HCT116 (cell line): ENCODE measurements at regions not wholly inside any gene's neighbourhood (a gene's known extent, or its start where the extent isn't known, plus 50 kb on each side); places are given as distances from the start of the nearest gene placed in this dataset.

Source experiments
- ATAC-seq: fragments of 200-7000 bp; cut with Tn5 transposase; 2 replicates; pipeline ENCODE4 v1.9.1; 2020; ENCODE audit warnings: mild to moderate bottlenecking, moderate library complexity
- BruUV-seq: library from RNA; stranded (reverse); fragments of 400-500 nt; replicated peaks from 2 replicates; lab custom pipeline; 2021; lab: Mats Ljungman, UMichigan
- CTCF ChIA-PET: fragments of 300-600 bp; sonication (Branson Sonifier 250); formaldehyde crosslinking; loops from one replicate; lab custom pipeline; 2021; ENCODE audit warnings: antibody characterized with exemption; lab: Charles Lee
- POLR2A ChIA-PET: fragments of 300-600, 350-600 bp; sonication (Branson Sonifier 250); formaldehyde crosslinking; loops from one replicate; lab custom pipeline; 2021; ENCODE audit warnings: antibody characterized with exemption; lab: Charles Lee
- RAD21 ChIA-PET, 2 experiments: fragments of 300-600 bp; sonication (Branson Sonifier 250); formaldehyde crosslinking; loops; one replicate each; lab custom pipeline; 2023; ENCODE audit warnings: low total read pairs in 2 of 2; ENCODE audit not compliant: uncharacterized antibody in 2 of 2, unreplicated experiment in 2 of 2, low non-redundant PET in 1 of 2; lab: Charles Lee
- DNase-seq: peaks from one replicate; pipeline ENCODE4 v3.0.0-alpha.2; 2010; ENCODE audit warnings: low read depth, low spot score
- H2AFZ ChIP-seq: fragments of 200-600 bp; shearing (Covaris generic), sonication (generic); 2 replicates; pipeline ENCODE4 v1.6.1; 2017; ENCODE audit warnings: low read depth, mixed run types, mixed read lengths, antibody characterized with exemption, low read length; ENCODE audit not compliant: poor library complexity, severe bottlenecking
- H3K27ac ChIP-seq: 2 replicates; pipeline ENCODE4 v1.5.1; 2012; ENCODE audit warnings: low read depth, low read length
- H3K27me3 ChIP-seq: fragments of 200-600 bp; sonication (generic); 2 replicates; pipeline ENCODE4 v1.6.1; 2016; ENCODE audit warnings: mixed run types, low read length, mixed read lengths; ENCODE audit not compliant: insufficient read depth
- H3K36me3 ChIP-seq, 2 experiments: fragments of 200-500 bp in 1 of 2; fragments of 200-600 bp in 1 of 2; sonication (Bioruptor generic) in 1 of 2; sonication (generic) in 1 of 2; 2 replicates each; pipeline versions ENCODE4 v1.5.1 to v1.6.1; 2014 to 2016; ENCODE audit warnings: low read length in 2 of 2, inconsistent platforms in 1 of 2, mixed read lengths in 1 of 2, mixed run types in 1 of 2; ENCODE audit not compliant: insufficient read depth in 2 of 2, control insufficient read depth in 1 of 2
- H3K4me1 ChIP-seq, 2 experiments: fragments of 200-600 bp in 1 of 2; sonication (generic) in 1 of 2; 2 replicates each; pipeline versions ENCODE4 v1.5.1 to v1.6.1; 2012 to 2017; ENCODE audit warnings: low read length in 2 of 2, inconsistent platforms in 1 of 2, mild to moderate bottlenecking in 1 of 2, mixed read lengths in 1 of 2, mixed run types in 1 of 2, moderate library complexity in 1 of 2; ENCODE audit not compliant: insufficient read depth in 2 of 2, control insufficient read depth in 1 of 2
- H3K4me2 ChIP-seq: fragments of 200-600 bp; sonication (generic); 2 replicates; pipeline ENCODE4 v1.6.1; 2017; ENCODE audit warnings: mixed run types, low read length, mixed read lengths
- H3K4me3 ChIP-seq, 2 experiments: fragments of 200-600 bp in 1 of 2; sonication (generic) in 1 of 2; replicated peaks in 1 of 2; 2 replicates each; pipeline ENCODE4 v1.5.1; 2011 to 2016; ENCODE audit warnings: low read length in 2 of 2, control low read depth in 1 of 2, low read depth in 1 of 2, mild to moderate bottlenecking in 1 of 2, mixed read lengths in 1 of 2, mixed run types in 1 of 2
- H3K79me2 ChIP-seq: fragments of 200-600 bp; sonication (generic); 2 replicates; pipeline ENCODE4 v1.6.1; 2017; ENCODE audit warnings: mild to moderate bottlenecking, mixed run types, low read length, moderate library complexity, mixed read lengths; ENCODE audit not compliant: insufficient read depth
- H3K9ac ChIP-seq: fragments of 200-600 bp; sonication (generic); 2 replicates; pipeline ENCODE4 v1.6.1; 2016; ENCODE audit warnings: low read length, mixed read lengths
- H3K9me2 ChIP-seq: fragments of 200-600 bp; sonication (generic), shearing (Covaris generic); 2 replicates; pipeline ENCODE4 v1.6.1; 2017; ENCODE audit warnings: mixed run types, mild to moderate bottlenecking, moderate library complexity; ENCODE audit not compliant: insufficient read depth
- H3K9me3 ChIP-seq, 2 experiments: fragments of 200-500 bp in 1 of 2; fragments of 200-600 bp in 1 of 2; sonication (Bioruptor generic) in 1 of 2; sonication (generic) in 1 of 2; 2 replicates each; pipeline ENCODE4 v1.6.1; 2014 to 2017; ENCODE audit warnings: low read length in 2 of 2, mixed read lengths in 2 of 2, inconsistent platforms in 1 of 2, low read depth in 1 of 2, mild to moderate bottlenecking in 1 of 2, mixed run types in 1 of 2, moderate library complexity in 1 of 2; ENCODE audit not compliant: control insufficient read depth in 1 of 2, insufficient read depth in 1 of 2
- H4K20me1 ChIP-seq: fragments of 200-600 bp; sonication (generic), shearing (Covaris generic); 2 replicates; pipeline ENCODE4 v1.6.1; 2017; ENCODE audit warnings: mixed run types, mild to moderate bottlenecking, moderate library complexity; ENCODE audit not compliant: insufficient read depth
- CBX3 ChIP-seq: IDR thresholded peaks from 2 replicates; pipeline ENCODE4 v1.6.1; 2012; ENCODE audit warnings: low read depth
- CEBPB ChIP-seq: IDR thresholded peaks from 2 replicates; pipeline ENCODE4 v1.6.1; 2012; ENCODE audit warnings: low read depth
- CTCF ChIP-seq, 3 experiments: fragments of 200-600 bp in 1 of 3; sonication (generic) in 1 of 3; IDR thresholded peaks in 2 of 3; conservative IDR thresholded peaks in 1 of 3; 2 replicates each; pipeline ENCODE4 v1.5.1; 2012 to 2017; ENCODE audit warnings: low read depth in 2 of 3, low read length in 2 of 3, antibody characterized with exemption in 1 of 3, borderline replicate concordance in 1 of 3, control low read depth in 1 of 3, mild to moderate bottlenecking in 1 of 3, mixed read lengths in 1 of 3, mixed run types in 1 of 3, moderate library complexity in 1 of 3; ENCODE audit not compliant: insufficient read depth in 1 of 3
- EZH2 ChIP-seq: fragments of 200-600 bp; sonication (generic); IDR thresholded peaks from 2 replicates; pipeline ENCODE4 v1.6.1; 2017; ENCODE audit warnings: antibody characterized with exemption, mixed run types
- FOSL1 ChIP-seq: IDR thresholded peaks from 2 replicates; pipeline ENCODE4 v1.6.1; 2012; ENCODE audit warnings: low read depth
- SP1 ChIP-seq: IDR thresholded peaks from 2 replicates; pipeline ENCODE4 v1.6.1; 2012; ENCODE audit warnings: low read depth
- SRF ChIP-seq: IDR thresholded peaks from 2 replicates; pipeline ENCODE4 v1.6.1; 2012; ENCODE audit warnings: low read depth
- TCF7L2 ChIP-seq: IDR thresholded peaks from 2 replicates; pipeline ENCODE4 v1.7.0; 2011; ENCODE audit warnings: borderline replicate concordance, inconsistent platforms; ENCODE audit not compliant: insufficient read depth, insufficient read length; ENCODE audit errors: extremely low read depth
- YY1 ChIP-seq: IDR thresholded peaks from 2 replicates; pipeline ENCODE4 v1.6.1; 2011; ENCODE audit warnings: low read length, low read depth, moderate library complexity, mild to moderate bottlenecking; ENCODE audit not compliant: insufficient replicate concordance; ENCODE audit errors: extremely low read depth
- ZNF274 ChIP-seq: fragments of 200-500 bp; sonication (Bioruptor generic); IDR thresholded peaks from 2 replicates; pipeline ENCODE4 v1.6.1; 2014; ENCODE audit warnings: mild to moderate bottlenecking, low read depth, low read length, inconsistent platforms
- intact Hi-C: fragments of 100-400 bp; cut with micrococcal nuclease; formaldehyde crosslinking; loops from 2 replicates; pipeline ENCODE4 v1.10.0; 2022
- TF ChIP-seq, protein P1 (sequence below): IDR thresholded peaks from 2 replicates; pipeline ENCODE4 v1.6.1; 2012
- TF ChIP-seq, protein P2 (sequence below): IDR thresholded peaks from 2 replicates; pipeline ENCODE4 v1.6.1; 2011; ENCODE audit warnings: mild to moderate bottlenecking, low read length, moderate library complexity; ENCODE audit not compliant: insufficient replicate concordance; ENCODE audit errors: extremely low read depth

DNA sequence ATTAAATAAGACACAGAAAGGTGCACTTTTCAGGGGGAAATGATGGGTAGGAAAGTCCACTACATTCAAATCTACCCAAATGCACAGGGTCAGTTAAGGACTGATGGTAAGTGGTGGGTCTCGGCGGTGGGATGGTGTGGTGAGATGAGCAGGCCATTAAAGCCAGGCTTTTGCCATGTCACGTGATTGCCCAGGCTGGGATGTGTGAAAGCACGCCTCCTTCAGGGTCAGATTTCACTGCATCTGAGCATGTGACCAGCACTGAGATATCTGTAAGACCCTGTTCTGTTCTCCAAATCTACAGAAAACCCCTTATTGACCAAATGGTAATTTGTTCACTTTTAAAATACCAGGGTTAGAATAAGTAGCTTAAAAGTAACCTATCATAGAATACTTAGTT is 301.5 kb downstream of the MEX3B start:
- BruUV-seq: no TSS peak
- Histone ChIP-seq H3K4me3 (no peak overlapping the region), H3K27ac (no peak overlapping the region), H3K27me3 (peaks cover 14% of the 10 kb centered on the region), H2AFZ (no peak overlapping the region), H3K9me2 (no peaks in the 10 kb centered on the region), H3K79me2 (no peaks in the 10 kb centered on the region), H3K9ac (no peak overlapping the region), H3K4me1 (no peaks in the 10 kb centered on the region), H3K36me3 (no peaks in the 10 kb centered on the region), H3K4me2 (no peak overlapping the region), H4K20me1 (no peaks in the 10 kb centered on the region), H3K9me3 (no peaks in the 10 kb centered on the region)
- ChIA-PET RAD21 (no interaction called here), POLR2A (no interaction called here), CTCF (no interaction called here)
- intact Hi-C loops: no loop called here
- ATAC-seq (no peak), DNase-seq (no peak)
- TF ChIP-seq TCF7L2 (no peak), CTCF (IDR thresholded peaks at IDR 0.05 in 2 of 3, conservative IDR thresholded peaks at IDR 0.05 in 1 of 3; ENCODE audit: borderline replicate concordance in 1 of 3, insufficient read depth in 1 of 3, low read depth in 2 of 3, low read length in 2 of 3) (no peak), SP1 (no peak), YY1 (no peak), EZH2 (no peak), FOSL1 (no peak)
- TF ChIP-seq, protein P1, sequence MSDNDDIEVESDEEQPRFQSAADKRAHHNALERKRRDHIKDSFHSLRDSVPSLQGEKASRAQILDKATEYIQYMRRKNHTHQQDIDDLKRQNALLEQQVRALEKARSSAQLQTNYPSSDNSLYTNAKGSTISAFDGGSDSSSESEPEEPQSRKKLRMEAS: peak; percentile 17; the same call in 1 of the 2 replicates

- RAD21 ChIA-PET: no interaction called here
- no peaks in the 10 kb centered on the region for H3K27me3 ChIP-seq
- ATAC-seq (no peak), DNase-seq (no peak)
- POLR2A ChIA-PET: no interaction called here
- CTCF ChIA-PET: no interaction called here
- no peak overlapping the region for H3K4me2 ChIP-seq
- H3K9me3 ChIP-seq: no peaks in the 10 kb centered on the region
- H3K4me3 ChIP-seq: no peak overlapping the region
- H3K4me1 ChIP-seq: no peaks in the 10 kb centered on the region
- no peaks in the 10 kb centered on the region for H3K36me3 ChIP-seq
- no peaks in the 10 kb centered on the region for H4K20me1 ChIP-seq
- no peak overlapping the region for H2AFZ ChIP-seq
- no peaks in the 10 kb centered on the region for H3K79me2 ChIP-seq
- intact Hi-C loops: no loop called here
- no peak overlapping the region for H3K27ac ChIP-seq
- BruUV-seq: no TSS peak
- H3K9me2 ChIP-seq: no peaks in the 10 kb centered on the region
- H3K9ac ChIP-seq: no peak overlapping the region
- TF ChIP-seq ZNF274 (no peak), CEBPB (no peak), YY1 (no peak), CTCF (IDR thresholded peaks at IDR 0.05 in 2 of 3, conservative IDR thresholded peaks at IDR 0.05 in 1 of 3; ENCODE audit: borderline replicate concordance in 1 of 3, insufficient read depth in 1 of 3, low read depth in 2 of 3, low read length in 2 of 3) (no peak), TCF7L2 (no peak), SP1 (no peak), SRF (no peak), CBX3 (no peak)
- TF ChIP-seq, protein P1: no peak
- TF ChIP-seq, protein P2, sequence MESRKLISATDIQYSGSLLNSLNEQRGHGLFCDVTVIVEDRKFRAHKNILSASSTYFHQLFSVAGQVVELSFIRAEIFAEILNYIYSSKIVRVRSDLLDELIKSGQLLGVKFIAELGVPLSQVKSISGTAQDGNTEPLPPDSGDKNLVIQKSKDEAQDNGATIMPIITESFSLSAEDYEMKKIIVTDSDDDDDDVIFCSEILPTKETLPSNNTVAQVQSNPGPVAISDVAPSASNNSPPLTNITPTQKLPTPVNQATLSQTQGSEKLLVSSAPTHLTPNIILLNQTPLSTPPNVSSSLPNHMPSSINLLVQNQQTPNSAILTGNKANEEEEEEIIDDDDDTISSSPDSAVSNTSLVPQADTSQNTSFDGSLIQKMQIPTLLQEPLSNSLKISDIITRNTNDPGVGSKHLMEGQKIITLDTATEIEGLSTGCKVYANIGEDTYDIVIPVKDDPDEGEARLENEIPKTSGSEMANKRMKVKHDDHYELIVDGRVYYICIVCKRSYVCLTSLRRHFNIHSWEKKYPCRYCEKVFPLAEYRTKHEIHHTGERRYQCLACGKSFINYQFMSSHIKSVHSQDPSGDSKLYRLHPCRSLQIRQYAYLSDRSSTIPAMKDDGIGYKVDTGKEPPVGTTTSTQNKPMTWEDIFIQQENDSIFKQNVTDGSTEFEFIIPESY: no peak
Measured at GRCh38 chr15:81740416-81740815, 305.4 kb downstream of the MEX3B start.
